ENCODE measurements at regions not wholly inside any gene's neighbourhood (a gene's known extent, or its start where the extent isn't known, plus 50 kb on each side); places are given as distances from the start of the nearest gene placed in this dataset.

DNA sequence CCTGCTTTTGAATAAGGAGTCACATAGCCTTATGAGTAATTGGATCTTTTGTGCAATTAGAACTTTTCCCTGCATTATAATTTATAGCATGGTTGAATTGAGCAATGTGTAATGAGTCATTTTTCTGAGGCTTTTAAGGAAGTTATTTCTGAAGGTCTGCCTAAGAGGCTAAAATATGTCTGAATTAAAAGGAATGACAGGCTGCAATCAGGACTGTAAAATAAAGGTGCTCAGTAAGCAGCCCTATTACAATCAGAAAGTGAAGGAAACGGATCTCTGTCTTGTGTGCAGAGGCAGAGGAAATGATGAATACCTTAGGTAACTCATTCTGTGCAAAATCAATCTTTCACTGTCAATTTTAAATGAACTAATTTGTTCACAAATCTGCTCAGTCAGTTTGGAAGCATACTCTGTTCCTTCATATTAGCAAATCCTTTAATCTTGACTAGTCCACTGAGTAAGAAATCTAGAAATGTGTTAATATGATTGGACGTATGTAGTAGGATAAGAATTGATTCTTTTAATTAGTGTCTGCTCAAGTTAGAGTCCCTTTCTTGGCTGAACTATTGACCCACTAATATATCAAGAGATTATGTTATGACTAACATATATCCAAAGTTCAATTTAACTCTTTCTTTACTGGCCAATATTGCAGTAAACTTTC lies 290.1 kb downstream of the ZIC1 start:
- TF ChIP-seq MAZ (IDR thresholded peaks at IDR 0.05; ENCODE audit: borderline replicate concordance, low read depth, low read length) (no peak), EP300 (IDR thresholded peaks at IDR 0.05) (no peak), NFE2L2 (conservative IDR thresholded peaks at IDR 0.05; ENCODE audit: low read length) (no peak), MAFK (IDR thresholded peaks at IDR 0.05; ENCODE audit: partially characterized antibody) (no peak), RFX5 (IDR thresholded peaks at IDR 0.05) (no peak), POLR2AphosphoS2 (conservative IDR thresholded peaks at IDR 0.05; ENCODE audit: low read length) (no peak), ESRRA (IDR thresholded peaks at IDR 0.05; ENCODE audit: borderline replicate concordance, low read length) (no peak), KDM5A (IDR thresholded peaks at IDR 0.05) (no peak), ZNF302 (CRISPR knock-in tag; IDR thresholded peaks at IDR 0.05) (no peak), CBX8 (IDR thresholded peaks at IDR 0.05) (no peak), REST (IDR thresholded peaks at IDR 0.05) (no peak), RNF2 (IDR thresholded peaks at IDR 0.05; ENCODE audit: borderline replicate concordance, low read depth) (no peak), ZC3H11A (IDR thresholded peaks at IDR 0.05) (no peak), BHLHE40 (IDR thresholded peaks at IDR 0.05; ENCODE audit: low read depth, low read length) (no peak), FOSB (CRISPR knock-in tag; IDR thresholded peaks at IDR 0.05) (no peak)
- TF ChIP-seq, protein P1, sequence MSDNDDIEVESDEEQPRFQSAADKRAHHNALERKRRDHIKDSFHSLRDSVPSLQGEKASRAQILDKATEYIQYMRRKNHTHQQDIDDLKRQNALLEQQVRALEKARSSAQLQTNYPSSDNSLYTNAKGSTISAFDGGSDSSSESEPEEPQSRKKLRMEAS (IDR thresholded peaks at IDR 0.05) = no peak
- TF ChIP-seq, protein P2, sequence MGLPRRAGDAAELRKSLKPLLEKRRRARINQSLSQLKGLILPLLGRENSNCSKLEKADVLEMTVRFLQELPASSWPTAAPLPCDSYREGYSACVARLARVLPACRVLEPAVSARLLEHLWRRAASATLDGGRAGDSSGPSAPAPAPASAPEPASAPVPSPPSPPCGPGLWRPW (IDR thresholded peaks at IDR 0.05) = no peak
- TF ChIP-seq, protein P3, sequence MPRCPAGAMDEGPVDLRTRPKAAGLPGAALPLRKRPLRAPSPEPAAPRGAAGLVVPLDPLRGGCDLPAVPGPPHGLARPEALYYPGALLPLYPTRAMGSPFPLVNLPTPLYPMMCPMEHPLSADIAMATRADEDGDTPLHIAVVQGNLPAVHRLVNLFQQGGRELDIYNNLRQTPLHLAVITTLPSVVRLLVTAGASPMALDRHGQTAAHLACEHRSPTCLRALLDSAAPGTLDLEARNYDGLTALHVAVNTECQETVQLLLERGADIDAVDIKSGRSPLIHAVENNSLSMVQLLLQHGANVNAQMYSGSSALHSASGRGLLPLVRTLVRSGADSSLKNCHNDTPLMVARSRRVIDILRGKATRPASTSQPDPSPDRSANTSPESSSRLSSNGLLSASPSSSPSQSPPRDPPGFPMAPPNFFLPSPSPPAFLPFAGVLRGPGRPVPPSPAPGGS (IDR thresholded peaks at IDR 0.05) = no peak
- TF ChIP-seq, protein P4, sequence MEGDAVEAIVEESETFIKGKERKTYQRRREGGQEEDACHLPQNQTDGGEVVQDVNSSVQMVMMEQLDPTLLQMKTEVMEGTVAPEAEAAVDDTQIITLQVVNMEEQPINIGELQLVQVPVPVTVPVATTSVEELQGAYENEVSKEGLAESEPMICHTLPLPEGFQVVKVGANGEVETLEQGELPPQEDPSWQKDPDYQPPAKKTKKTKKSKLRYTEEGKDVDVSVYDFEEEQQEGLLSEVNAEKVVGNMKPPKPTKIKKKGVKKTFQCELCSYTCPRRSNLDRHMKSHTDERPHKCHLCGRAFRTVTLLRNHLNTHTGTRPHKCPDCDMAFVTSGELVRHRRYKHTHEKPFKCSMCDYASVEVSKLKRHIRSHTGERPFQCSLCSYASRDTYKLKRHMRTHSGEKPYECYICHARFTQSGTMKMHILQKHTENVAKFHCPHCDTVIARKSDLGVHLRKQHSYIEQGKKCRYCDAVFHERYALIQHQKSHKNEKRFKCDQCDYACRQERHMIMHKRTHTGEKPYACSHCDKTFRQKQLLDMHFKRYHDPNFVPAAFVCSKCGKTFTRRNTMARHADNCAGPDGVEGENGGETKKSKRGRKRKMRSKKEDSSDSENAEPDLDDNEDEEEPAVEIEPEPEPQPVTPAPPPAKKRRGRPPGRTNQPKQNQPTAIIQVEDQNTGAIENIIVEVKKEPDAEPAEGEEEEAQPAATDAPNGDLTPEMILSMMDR (IDR thresholded peaks at IDR 0.05) = no peak
- no peak overlapping the region for H3K27ac ChIP-seq
- POLR2A ChIA-PET = no interaction called here
- FAIRE-seq (no peak), DNase-seq (ENCODE audit: low read depth in 1 of 2, low spot score in 1 of 2) (no peak), ATAC-seq (no peak)
- CTCF ChIA-PET = no interaction called here
- no peaks in the 10 kb centered on the region for H3K4me1 ChIP-seq
- no peak overlapping the region for H3K4me3 ChIP-seq
- no peak overlapping the region for H3K4me2 ChIP-seq
- no peaks in the 10 kb centered on the region for H3K9me3 ChIP-seq
- 21% methylated on average over 2 of the region's 2 CpGs for WGBS (ENCODE audit: missing lambda C conversion rate)

DNA sequence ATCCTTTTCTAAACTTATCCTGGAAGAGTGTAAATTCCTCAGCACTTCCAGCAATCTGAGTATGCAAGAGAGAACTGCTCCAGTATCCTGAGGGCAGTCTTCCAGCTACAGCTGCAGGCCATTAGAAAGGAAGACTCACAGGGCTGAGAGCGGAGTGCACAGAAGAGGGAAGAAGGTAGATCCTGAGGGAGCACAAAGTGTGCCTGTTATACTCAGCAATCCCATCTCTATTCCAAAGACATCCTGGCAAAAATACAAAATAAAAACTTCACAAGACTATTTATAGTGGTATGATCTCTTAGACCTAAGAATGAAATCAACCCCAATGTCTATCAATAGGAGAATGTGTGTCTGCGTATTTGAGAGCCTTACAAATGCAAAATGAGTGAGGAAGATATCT lies 292.0 kb downstream of the ZIC1 start:
- no peak for TF ChIP-seq ESRRA (IDR thresholded peaks at IDR 0.05; ENCODE audit: borderline replicate concordance, low read length)
- no peak for TF ChIP-seq EHMT2 (IDR thresholded peaks at IDR 0.05; ENCODE audit: low read depth)
- TF ChIP-seq EP300 (IDR thresholded peaks at IDR 0.05) = no peak
- no peak for TF ChIP-seq MAZ (IDR thresholded peaks at IDR 0.05; ENCODE audit: borderline replicate concordance, low read depth, low read length)
- no peak for TF ChIP-seq FOSB (CRISPR knock-in tag; IDR thresholded peaks at IDR 0.05)
- no peak for TF ChIP-seq PBX3 (IDR thresholded peaks at IDR 0.05)
- TF ChIP-seq CEBPB (IDR thresholded peaks at IDR 0.05) = no peak
- no peak for TF ChIP-seq ZNF302 (CRISPR knock-in tag; IDR thresholded peaks at IDR 0.05)
- no peak for TF ChIP-seq POLR2A (IDR thresholded peaks at IDR 0.05; ENCODE audit: low read length)
- TF ChIP-seq ZFP36 (IDR thresholded peaks at IDR 0.05; ENCODE audit: borderline replicate concordance, partially characterized antibody) = no peak
- no peak for TF ChIP-seq HOXA7 (CRISPR knock-in tag; IDR thresholded peaks at IDR 0.05)
- no peak for TF ChIP-seq PHF8 (IDR thresholded peaks at IDR 0.05; ENCODE audit: borderline replicate concordance, low read depth)
- no peak for TF ChIP-seq USF2 (IDR thresholded peaks at IDR 0.05)
- no peak for TF ChIP-seq POLR2AphosphoS2 (conservative IDR thresholded peaks at IDR 0.05; ENCODE audit: low read length)
- no peak for TF ChIP-seq ZC3H11A (IDR thresholded peaks at IDR 0.05)
- no peak for TF ChIP-seq EHF (CRISPR knock-in tag; IDR thresholded peaks at IDR 0.05)
- Histone ChIP-seq H3K4me1 (no peaks in the 10 kb centered on the region), H3K4me3 (no peak overlapping the region), H3K27ac (no peak overlapping the region), H3K9me3 (no peaks in the 10 kb centered on the region), H3K4me2 (no peak overlapping the region)
- no peak for ATAC-seq
- 42% methylated on average over 2 of the region's 2 CpGs for WGBS (ENCODE audit: missing lambda C conversion rate)
- no peak for DNase-seq (ENCODE audit: low read depth in 1 of 2, low spot score in 1 of 2)
- ChIA-PET POLR2A (no interaction called here), CTCF (no interaction called here)
- FAIRE-seq = no peak
